K562 (cell line): ENCODE measurements at regions not wholly inside any gene's neighbourhood (a gene's known extent, or its start where the extent isn't known, plus 50 kb on each side); places are given as distances from the start of the nearest gene placed in this dataset.

Experiments used
- ATAC-seq: fragments of 200-7000 bp; cut with Tn5 transposase; 3 replicates; pipeline ENCODE4 v1.9.1; 2020; ENCODE audit warnings: moderate library complexity
- BruUV-seq: library from RNA; stranded (reverse); fragments of 400-500 nt; replicated peaks from 2 replicates; lab custom pipeline; 2021; lab: Mats Ljungman, UMichigan
- CTCF ChIA-PET: fragments of 300-600 bp; formaldehyde crosslinking; extraction: SDS; loops from one replicate; lab custom pipeline; 2021; ENCODE audit warnings: low intra/inter-chr PET ratio; lab: Yijun Ruan, JAX
- POLR2A ChIA-PET: fragments of 300-600, 350-650 bp; sonication (Branson Sonifier 250); formaldehyde crosslinking; extraction: SDS; loops from one replicate; lab custom pipeline; 2021; ENCODE audit warnings: antibody characterized with exemption, inconsistent platforms; lab: Yijun Ruan, JAX
- DNase-seq, 4 experiments: peaks; one replicate each; pipeline versions ENCODE4 v3.0.0 to v3.0.0-alpha.2; 2011 to 2018; ENCODE audit warnings: low spot score in 3 of 4, mixed read lengths in 3 of 4; ENCODE audit errors: extremely low read depth in 1 of 4
- FAIRE-seq: peaks from 2 replicates; lab custom pipeline; 2011; peaks lifted over from hg19 to GRCh38; lab: Jason Lieb, UNC
- H2AFZ ChIP-seq: 2 replicates; pipeline ENCODE4 v1.6.0; 2011; ENCODE audit warnings: low read depth, low read length, control low read depth, inconsistent platforms
- H3K27ac ChIP-seq: fragments of 200-600 bp; 3 replicates; pipeline ENCODE4 v1.8.0; 2011; ENCODE audit warnings: low read depth, mild to moderate bottlenecking, control low read depth, inconsistent platforms, low read length, moderate library complexity, mixed read lengths; ENCODE audit errors: extremely low read depth
- H3K27me3 ChIP-seq, 2 experiments: fragments of 300-600 bp in 1 of 2; 2 replicates in 1 of 2; 3 replicates in 1 of 2; pipeline versions ENCODE4 v1.6.0 to v1.8.0; 2011; ENCODE audit warnings: inconsistent platforms in 2 of 2, low read length in 2 of 2, mild to moderate bottlenecking in 1 of 2, mixed read lengths in 1 of 2, moderate library complexity in 1 of 2; ENCODE audit not compliant: control insufficient read depth in 2 of 2, insufficient read depth in 2 of 2
- H3K36me3 ChIP-seq: fragments of 300-600 bp; 3 replicates; pipeline ENCODE4 v1.8.0; 2011; ENCODE audit warnings: mild to moderate bottlenecking, low read length, inconsistent platforms; ENCODE audit not compliant: control insufficient read depth, insufficient read depth
- H3K4me1 ChIP-seq, 2 experiments: fragments of 200-600 bp in 1 of 2; replicated peaks in 1 of 2; 2 replicates in 1 of 2; 3 replicates in 1 of 2; pipeline versions ENCODE4 v1.5.1 to v1.8.0; 2011; ENCODE audit warnings: inconsistent platforms in 2 of 2, low read length in 2 of 2, mild to moderate bottlenecking in 1 of 2, mixed read lengths in 1 of 2, moderate library complexity in 1 of 2; ENCODE audit not compliant: control insufficient read depth in 2 of 2, insufficient read depth in 2 of 2
- H3K4me2 ChIP-seq: 2 replicates; pipeline ENCODE4 v1.6.1; 2011; ENCODE audit warnings: low read length, control low read depth, inconsistent platforms, mixed read lengths; ENCODE audit not compliant: insufficient read depth
- H3K4me3 ChIP-seq: fragments of 200-600 bp; sonication (generic), shearing (Covaris generic); 2 replicates; pipeline ENCODE4 v1.5.1; 2016; ENCODE audit warnings: control low read depth, inconsistent platforms
- H3K79me2 ChIP-seq: fragments of 200-600 bp; 3 replicates; pipeline ENCODE4 v1.8.0; 2011; ENCODE audit warnings: low read length, inconsistent platforms; ENCODE audit not compliant: control insufficient read depth, insufficient read depth
- H3K9ac ChIP-seq, 2 experiments: 2 replicates each; pipeline versions ENCODE4 v1.6.0 to v1.6.1; 2011; ENCODE audit warnings: low read depth in 2 of 2, low read length in 2 of 2, control low read depth in 1 of 2, inconsistent platforms in 1 of 2, mild to moderate bottlenecking in 1 of 2, mixed read lengths in 1 of 2; ENCODE audit not compliant: insufficient read depth in 1 of 2
- H3K9me1 ChIP-seq: one replicate; pipeline ENCODE4 v1.6.0; 2011; ENCODE audit warnings: inconsistent platforms, mild to moderate bottlenecking, low read length, moderate library complexity; ENCODE audit not compliant: control insufficient read depth, insufficient read depth
- H3K9me3 ChIP-seq: replicated peaks from 2 replicates; pipeline ENCODE4 v1.5.1; 2011; ENCODE audit warnings: low read depth, low read length, inconsistent platforms; ENCODE audit not compliant: control insufficient read depth, insufficient read depth
- H4K20me1 ChIP-seq: replicated peaks from 2 replicates; pipeline ENCODE4 v1.6.1; 2011; ENCODE audit warnings: low read length, inconsistent platforms, mixed read lengths; ENCODE audit not compliant: control insufficient read depth, insufficient read depth
- ADNP ChIP-seq: fragments of 200-800 bp; sonication (Bioruptor generic); IDR thresholded peaks from 2 replicates; pipeline ENCODE4 v1.6.1; 2016; ENCODE audit warnings: missing genetic modification characterization, missing compliant biosample characterization
- CREB1 ChIP-seq, 2 experiments: sonication (generic) in 1 of 2; formaldehyde crosslinking in 1 of 2; IDR thresholded peaks; 2 replicates each; pipeline versions ENCODE4 v1.6.1 to v1.8.0; 2012 to 2022; ENCODE audit warnings: inconsistent platforms in 1 of 2, mild to moderate bottlenecking in 1 of 2, missing genetic modification reagents in 1 of 2, moderate library complexity in 1 of 2
- CXXC5 ChIP-seq: fragments of 250-450 bp; sonication (Bioruptor Pico); IDR thresholded peaks from 2 replicates; pipeline ENCODE4 v1.8.0; 2022; ENCODE audit warnings: inconsistent platforms, mild to moderate bottlenecking, moderate library complexity
- ETS1 ChIP-seq: conservative IDR thresholded peaks from 2 replicates; pipeline ENCODE4 v1.6.1; 2011; ENCODE audit warnings: low read depth, mild to moderate bottlenecking, low read length; ENCODE audit not compliant: control insufficient read depth
- HDGF ChIP-seq: fragments of 450-650 bp; IDR thresholded peaks from 2 replicates; pipeline ENCODE4 v1.6.1; 2016
- JUND ChIP-seq, 2 experiments: IDR thresholded peaks; 2 replicates in 1 of 2; 3 replicates in 1 of 2; pipeline ENCODE4 v1.6.1; 2011; ENCODE audit warnings: borderline replicate concordance in 2 of 2, low read depth in 2 of 2, low read length in 2 of 2, improper control_type of control experiment in 1 of 2, missing biosample characterization in 1 of 2, missing genetic modification characterization in 1 of 2, missing genetic modification reagents in 1 of 2
- NR2C2 ChIP-seq, 2 experiments: fragments of 200-800 bp in 1 of 2; sonication (Bioruptor generic) in 1 of 2; sonication (generic) in 1 of 2; formaldehyde crosslinking in 1 of 2; IDR thresholded peaks; 2 replicates each; pipeline versions ENCODE4 v1.6.1 to v1.8.0; 2016 to 2022; ENCODE audit warnings: mild to moderate bottlenecking in 1 of 2, missing compliant biosample characterization in 1 of 2, missing genetic modification characterization in 1 of 2, missing genetic modification reagents in 1 of 2
- TAL1 ChIP-seq: fragments of 450-650 bp; IDR thresholded peaks from 2 replicates; pipeline ENCODE4 v1.6.1; 2016; ENCODE audit warnings: mild to moderate bottlenecking
- ZC3H8 ChIP-seq: fragments of 450-650 bp; IDR thresholded peaks from 2 replicates; pipeline ENCODE4 v1.6.1; 2017
- ZNF584 ChIP-seq: fragments of 200-800 bp; sonication (Bioruptor generic); IDR thresholded peaks from 2 replicates; pipeline ENCODE4 v1.6.1; 2016; ENCODE audit warnings: low read depth, mild to moderate bottlenecking, missing genetic modification characterization, missing compliant biosample characterization
- WGBS: fragments of 100-300 bp; shearing (Covaris generic); methylation state at CpG from one replicate; pipeline ENCODE4 v1.1.6; 2016; ENCODE audit warnings: low coverage, mixed read lengths; ENCODE audit not compliant: insufficient coverage; ENCODE audit errors: missing lambda C conversion rate; 5-methylcytosine and 5-hydroxymethylcytosine counted together
- in situ Hi-C: fragments of 300-500 bp; cut with MboI; formaldehyde crosslinking; loops from 4 replicates; pipeline ENCODE4 v1.15.0; 2018; ENCODE audit warnings: inconsistent platforms, mixed read lengths
- intact Hi-C: fragments of 100-400 bp; cut with micrococcal nuclease; formaldehyde crosslinking; loops from 2 replicates; pipeline ENCODE4 v1.14.2; 2022
- TF ChIP-seq, protein P1 (sequence below): fragments of 450-650 bp; formaldehyde crosslinking; IDR thresholded peaks from 2 replicates; pipeline ENCODE4 v1.4.0; 2020; ENCODE audit warnings: mild to moderate bottlenecking
- TF ChIP-seq, protein P2 (sequence below): fragments of 450-650 bp; IDR thresholded peaks from 2 replicates; pipeline ENCODE4 v1.6.1; 2018; ENCODE audit warnings: mild to moderate bottlenecking, low read depth; ENCODE audit not compliant: partially characterized antibody
- TF ChIP-seq, protein P3 (sequence below): sonication (generic); formaldehyde crosslinking; IDR thresholded peaks from 2 replicates; pipeline ENCODE4 v1.9.0; 2022; ENCODE audit warnings: mild to moderate bottlenecking, missing genetic modification reagents

DNA sequence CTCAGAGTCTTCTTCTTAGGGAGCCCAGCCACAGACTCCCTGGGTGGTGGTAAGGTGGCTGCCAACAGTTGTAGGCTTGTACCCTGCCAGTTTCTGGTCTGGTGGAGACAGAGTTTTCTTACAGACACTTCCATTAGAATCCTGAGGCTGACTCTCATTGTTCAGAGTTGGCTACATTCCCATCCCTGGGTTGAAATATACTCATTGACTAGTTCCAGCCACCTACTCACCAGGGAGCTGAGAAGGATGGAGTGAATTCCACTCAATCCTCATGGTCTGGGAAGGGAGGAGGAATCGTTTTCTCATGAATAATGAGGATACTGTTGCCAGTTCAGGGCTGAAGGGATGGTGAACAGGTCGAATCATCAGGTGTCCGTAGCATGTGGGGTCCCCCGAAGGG lies 226.5 kb upstream of the PROK2 start (continued):
- TF ChIP-seq NR2C2 (CRISPR knock-in tag; IDR thresholded peaks at IDR 0.05) (no peak), NR2C2 (tag; IDR thresholded peaks at IDR 0.05) (no peak), CXXC5 (no peak), ADNP (tag) (no peak), ETS1 (no peak), HDGF (no peak)
- TF ChIP-seq, protein P1, sequence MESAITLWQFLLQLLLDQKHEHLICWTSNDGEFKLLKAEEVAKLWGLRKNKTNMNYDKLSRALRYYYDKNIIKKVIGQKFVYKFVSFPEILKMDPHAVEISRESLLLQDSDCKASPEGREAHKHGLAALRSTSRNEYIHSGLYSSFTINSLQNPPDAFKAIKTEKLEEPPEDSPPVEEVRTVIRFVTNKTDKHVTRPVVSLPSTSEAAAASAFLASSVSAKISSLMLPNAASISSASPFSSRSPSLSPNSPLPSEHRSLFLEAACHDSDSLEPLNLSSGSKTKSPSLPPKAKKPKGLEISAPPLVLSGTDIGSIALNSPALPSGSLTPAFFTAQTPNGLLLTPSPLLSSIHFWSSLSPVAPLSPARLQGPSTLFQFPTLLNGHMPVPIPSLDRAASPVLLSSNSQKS (CRISPR knock-in tag): no peak

GRCh38 chr3:72009851-72010443 lies 225.0 kb upstream of the PROK2 start:
- WGBS: 25% methylated on average over 8 of the region's 8 CpGs
- TF ChIP-seq, protein P2, sequence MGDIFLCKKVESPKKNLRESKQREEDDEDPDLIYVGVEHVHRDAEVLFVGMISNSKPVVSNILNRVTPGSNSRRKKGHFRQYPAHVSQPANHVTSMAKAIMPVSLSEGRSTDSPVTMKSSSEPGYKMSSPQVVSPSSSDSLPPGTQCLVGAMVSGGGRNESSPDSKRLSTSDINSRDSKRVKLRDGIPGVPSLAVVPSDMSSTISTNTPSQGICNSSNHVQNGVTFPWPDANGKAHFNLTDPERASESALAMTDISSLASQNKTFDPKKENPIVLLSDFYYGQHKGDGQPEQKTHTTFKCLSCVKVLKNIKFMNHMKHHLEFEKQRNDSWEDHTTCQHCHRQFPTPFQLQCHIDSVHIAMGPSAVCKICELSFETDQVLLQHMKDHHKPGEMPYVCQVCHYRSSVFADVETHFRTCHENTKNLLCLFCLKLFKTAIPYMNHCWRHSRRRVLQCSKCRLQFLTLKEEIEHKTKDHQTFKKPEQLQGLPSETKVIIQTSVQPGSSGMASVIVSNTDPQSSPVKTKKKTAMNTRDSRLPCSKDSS: no peak
- TF ChIP-seq CREB1 (IDR thresholded peaks at IDR 0.05): no peak
- TF ChIP-seq CREB1 (CRISPR knock-in tag; IDR thresholded peaks at IDR 0.05): no peak
- TF ChIP-seq ZNF584 (CRISPR knock-in tag): no peak
- TF ChIP-seq ZC3H8: no peak
- 0 out of 2 replicates have a peak, but pooled peaks have one; percentile 17 for TF ChIP-seq TAL1
- no peak for TF ChIP-seq HDGF
- TF ChIP-seq, protein P3, sequence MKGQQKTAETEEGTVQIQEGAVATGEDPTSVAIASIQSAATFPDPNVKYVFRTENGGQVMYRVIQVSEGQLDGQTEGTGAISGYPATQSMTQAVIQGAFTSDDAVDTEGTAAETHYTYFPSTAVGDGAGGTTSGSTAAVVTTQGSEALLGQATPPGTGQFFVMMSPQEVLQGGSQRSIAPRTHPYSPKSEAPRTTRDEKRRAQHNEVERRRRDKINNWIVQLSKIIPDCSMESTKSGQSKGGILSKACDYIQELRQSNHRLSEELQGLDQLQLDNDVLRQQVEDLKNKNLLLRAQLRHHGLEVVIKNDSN: no peak
- TF ChIP-seq JUND (IDR thresholded peaks at IDR 0.05; ENCODE audit: borderline replicate concordance, low read depth, low read length): peak; percentile 24; the same call in 1 of the 2 replicates
- TF ChIP-seq JUND (tag; IDR thresholded peaks at IDR 0.05; ENCODE audit: borderline replicate concordance, low read depth, low read length): no peak

More at GRCh38 chr3:72009851-72010443, 225.0 kb upstream of the PROK2 start:
- in situ Hi-C loops: no loop called here
- Histone ChIP-seq H2AFZ (no peak overlapping the region), H3K9ac (no peak overlapping the region), H3K27ac (no peak overlapping the region), H3K36me3 (no peaks in the 10 kb centered on the region), H3K79me2 (no peaks in the 10 kb centered on the region), H3K9me3 (no peaks in the 10 kb centered on the region), H3K4me3 (no peak overlapping the region), H3K27me3 (no peaks in the 10 kb centered on the region), H3K9me1 (no peaks in the 10 kb centered on the region), H3K4me2 (no peak overlapping the region), H4K20me1 (no peaks in the 10 kb centered on the region), H3K4me1 (peaks cover 0 to 31% of the 10 kb centered on the region in 2 experiments; a peak in 4 of 5 replicates)
- ATAC-seq (no peak), FAIRE-seq (peak; percentile 49), DNase-seq (no peak)
- BruUV-seq: no TSS peak
- intact Hi-C loops: loop anchor here (10.0 kb wide), 1 partner anchor 75 kb away; no protein-coding TSS in a partner anchor
- ChIA-PET CTCF (no interaction called here), POLR2A (interaction anchor here (0.5 to 1.0 kb wide), 2 partner anchors 23 to 612 kb away, joined by 3 read pairs; no protein-coding TSS in a partner anchor)
